IMR-90 (cell line): ENCODE measurements at regions not wholly inside any gene's neighbourhood (a gene's known extent, or its start where the extent isn't known, plus 50 kb on each side); places are given as distances from the start of the nearest gene placed in this dataset.

ENCODE experiments used
- ATAC-seq: fragments of 200-7000 bp; cut with Tn5 transposase; 2 replicates; pipeline ENCODE4 v1.9.1; 2020; ENCODE audit warnings: low read depth, mild to moderate bottlenecking, moderate library complexity
- BruUV-seq: library from RNA; stranded (reverse); fragments of 400-500 nt; replicated peaks from 2 replicates; lab custom pipeline; 2021; lab: Mats Ljungman, UMichigan
- CTCF ChIA-PET: fragments of 300-600 bp; formaldehyde crosslinking; extraction: SDS; loops from one replicate; lab custom pipeline; 2021; ENCODE audit warnings: antibody characterized with exemption; lab: Yijun Ruan, JAX
- POLR2A ChIA-PET: fragments of 300-600 bp; sonication (Branson Sonifier 250); formaldehyde crosslinking; loops from one replicate; lab custom pipeline; 2022; ENCODE audit warnings: antibody characterized with exemption; ENCODE audit not compliant: unreplicated experiment; lab: Charles Lee
- DNase-seq: peaks from one replicate; pipeline ENCODE4 v3.0.0; 2013
- H2AFZ ChIP-seq: replicated peaks from 2 replicates; pipeline ENCODE3; 2013; ENCODE audit warnings: low read length, mild to moderate bottlenecking; ENCODE audit not compliant: poor library complexity
- H2AK5ac ChIP-seq: 2 replicates; pipeline ENCODE4 v1.6.1; 2013; ENCODE audit warnings: low read depth, low read length, inconsistent platforms
- H2AK9ac ChIP-seq: replicated peaks from 2 replicates; pipeline ENCODE3; 2013; ENCODE audit warnings: mild to moderate bottlenecking, low read depth, low read length, moderate library complexity; ENCODE audit not compliant: poor library complexity
- H2BK120ac ChIP-seq: 2 replicates; pipeline ENCODE4 v1.6.1; 2013; ENCODE audit warnings: low read depth, low read length, inconsistent platforms
- H2BK15ac ChIP-seq: 3 replicates; pipeline ENCODE4 v1.6.1; 2013; ENCODE audit warnings: low read depth, low read length, inconsistent platforms
- H2BK20ac ChIP-seq: 2 replicates; pipeline ENCODE4 v1.6.1; 2013; ENCODE audit warnings: low read depth, mild to moderate bottlenecking, inconsistent platforms, low read length, moderate library complexity
- H2BK5ac ChIP-seq: 2 replicates; pipeline ENCODE4 v1.6.1; 2013; ENCODE audit warnings: mild to moderate bottlenecking, low read depth, low read length, inconsistent platforms; ENCODE audit not compliant: poor library complexity, severe bottlenecking
- H3K14ac ChIP-seq: replicated peaks from 2 replicates; pipeline ENCODE4 v1.6.1; 2013; ENCODE audit warnings: low read depth, low read length, inconsistent platforms
- H3K18ac ChIP-seq: 2 replicates; pipeline ENCODE4 v1.6.1; 2013; ENCODE audit warnings: low read depth, low read length, control low read depth
- H3K23ac ChIP-seq: 2 replicates; pipeline ENCODE4 v1.6.1; 2013; ENCODE audit warnings: low read depth, low read length, inconsistent platforms
- H3K27ac ChIP-seq: 2 replicates; pipeline ENCODE4 v1.5.1; 2013; ENCODE audit warnings: mild to moderate bottlenecking, control low read depth, low read length; ENCODE audit not compliant: insufficient read depth
- H3K27me3 ChIP-seq: 2 replicates; pipeline ENCODE4 v1.6.1; 2013; ENCODE audit warnings: low read length; ENCODE audit not compliant: control insufficient read depth, insufficient read depth
- H3K36me3 ChIP-seq: 2 replicates; pipeline ENCODE4 v1.6.1; 2013; ENCODE audit warnings: low read length, mixed read lengths; ENCODE audit not compliant: control insufficient read depth, insufficient read depth
- H3K4ac ChIP-seq: 2 replicates; pipeline ENCODE4 v1.6.1; 2013; ENCODE audit warnings: low read depth, low read length, inconsistent platforms
- H3K4me1 ChIP-seq: 2 replicates; pipeline ENCODE4 v1.6.1; 2013; ENCODE audit warnings: low read length, mixed read lengths; ENCODE audit not compliant: control insufficient read depth, insufficient read depth
- H3K4me2 ChIP-seq: 2 replicates; pipeline ENCODE4 v1.6.1; 2013; ENCODE audit warnings: low read depth, mild to moderate bottlenecking, control low read depth, low read length, moderate library complexity
- H3K4me3 ChIP-seq: 2 replicates; pipeline ENCODE4 v1.5.1; 2013; ENCODE audit warnings: low read depth, mild to moderate bottlenecking, control low read depth, low read length, moderate library complexity; ENCODE audit not compliant: insufficient read depth
- H3K56ac ChIP-seq: 2 replicates; pipeline ENCODE4 v1.6.1; 2013; ENCODE audit warnings: low read length, inconsistent platforms; ENCODE audit not compliant: insufficient read depth; ENCODE audit errors: extremely low read depth
- H3K79me1 ChIP-seq, 2 experiments: 2 replicates each; pipeline ENCODE4 v1.6.1; 2013; ENCODE audit warnings: low read length in 2 of 2, inconsistent platforms in 1 of 2, low read depth in 1 of 2
- H3K9ac ChIP-seq: 2 replicates; pipeline ENCODE4 v1.6.1; 2013; ENCODE audit warnings: low read depth, low read length, control low read depth
- H3K9me1 ChIP-seq: 2 replicates; pipeline ENCODE4 v1.6.1; 2013; ENCODE audit warnings: low read length, inconsistent platforms; ENCODE audit not compliant: insufficient read depth
- H3K9me3 ChIP-seq: 2 replicates; pipeline ENCODE4 v1.6.1; 2013; ENCODE audit warnings: low read length; ENCODE audit not compliant: control insufficient read depth, insufficient read depth
- H4K20me1 ChIP-seq: 2 replicates; pipeline ENCODE4 v1.6.1; 2013; ENCODE audit warnings: low read length, inconsistent platforms; ENCODE audit not compliant: insufficient read depth
- H4K5ac ChIP-seq: 2 replicates; pipeline ENCODE4 v1.6.1; 2013; ENCODE audit warnings: mild to moderate bottlenecking, low read depth, low read length, control low read depth
- H4K8ac ChIP-seq, 2 experiments: 2 replicates each; pipeline ENCODE4 v1.6.1; 2013; ENCODE audit warnings: low read depth in 2 of 2, low read length in 2 of 2, control low read depth in 1 of 2, inconsistent platforms in 1 of 2
- H4K91ac ChIP-seq: 2 replicates; pipeline ENCODE4 v1.6.1; 2013; ENCODE audit warnings: low read depth, low read length, inconsistent platforms; ENCODE audit not compliant: insufficient read depth
- BHLHE40 ChIP-seq: fragments of 150-350 bp; IDR thresholded peaks from 2 replicates; pipeline ENCODE4 v1.6.1; 2016; ENCODE audit warnings: mild to moderate bottlenecking, low read depth, low read length
- CEBPB ChIP-seq: IDR thresholded peaks from 2 replicates; pipeline ENCODE4 v1.6.1; 2012; ENCODE audit warnings: low read depth, low read length, improper control_type of control experiment
- CHD1 ChIP-seq: IDR thresholded peaks from 2 replicates; pipeline ENCODE4 v1.6.1; 2012; ENCODE audit warnings: low read depth, low read length, improper control_type of control experiment
- FOS ChIP-seq: fragments of 150-350 bp; IDR thresholded peaks from 2 replicates; pipeline ENCODE4 v1.6.1; 2016; ENCODE audit warnings: low read depth, low read length
- MAFK ChIP-seq: IDR thresholded peaks from 2 replicates; pipeline ENCODE4 v1.6.1; 2012; ENCODE audit warnings: low read depth, low read length, improper control_type of control experiment
- MAZ ChIP-seq: IDR thresholded peaks from 2 replicates; pipeline ENCODE4 v1.6.1; 2012; ENCODE audit warnings: low read depth, mild to moderate bottlenecking, low read length, improper control_type of control experiment, moderate library complexity, borderline replicate concordance
- MXI1 ChIP-seq: IDR thresholded peaks from 2 replicates; pipeline ENCODE4 v1.6.1; 2012; ENCODE audit warnings: low read depth, mild to moderate bottlenecking, low read length, moderate library complexity, borderline replicate concordance
- NFE2L2 ChIP-seq: fragments of 150-350 bp; IDR thresholded peaks from 2 replicates; pipeline ENCODE4 v1.6.1; 2016; ENCODE audit warnings: low read depth, mild to moderate bottlenecking, low read length
- POLR2A ChIP-seq: IDR thresholded peaks from 2 replicates; pipeline ENCODE4 v1.6.1; 2012; ENCODE audit warnings: mild to moderate bottlenecking, low read depth, low read length
- RAD21 ChIP-seq: IDR thresholded peaks from 2 replicates; pipeline ENCODE4 v1.6.1; 2012; ENCODE audit warnings: low read length, improper control_type of control experiment
- RCOR1 ChIP-seq: IDR thresholded peaks from 2 replicates; pipeline ENCODE4 v1.6.1; 2012; ENCODE audit warnings: mild to moderate bottlenecking, low read length, improper control_type of control experiment; ENCODE audit not compliant: insufficient replicate concordance
- RFX5 ChIP-seq: IDR thresholded peaks from 2 replicates; pipeline ENCODE4 v1.8.0; 2012; ENCODE audit warnings: low read depth, mild to moderate bottlenecking, low read length, moderate library complexity
- SMC3 ChIP-seq: fragments of 150-350 bp; IDR thresholded peaks from 2 replicates; pipeline ENCODE4 v1.6.1; 2016; ENCODE audit warnings: low read depth, mild to moderate bottlenecking, antibody characterized with exemption, low read length, moderate library complexity
- WGBS, 2 experiments: methylation state at CpG; one replicate each; pipeline versions ENCODE4 v1.1.5 to v1.1.7; 2013; ENCODE audit warnings: missing lambda C conversion rate in 2 of 2; ENCODE audit not compliant: insufficient read length in 1 of 2; ENCODE audit errors: extremely low coverage in 2 of 2; 5-methylcytosine and 5-hydroxymethylcytosine counted together
- dilution Hi-C: fragments of 300-500 bp; cut with HindIII; formaldehyde crosslinking; loops from one replicate; pipeline ENCODE4 v1.14.3; 2018; ENCODE audit warnings: low sequenced_read_pairs; ENCODE audit not compliant: unreplicated experiment
- in situ Hi-C: fragments of 300-500 bp; cut with MboI; formaldehyde crosslinking; loops from 3 replicates; pipeline ENCODE4 v1.14.3; 2019; ENCODE audit warnings: low sequenced_read_pairs, inconsistent platforms, mixed read lengths
- intact Hi-C: fragments of 100-400 bp; cut with micrococcal nuclease; formaldehyde crosslinking; loops from 2 replicates; pipeline ENCODE4 v1.10.0; 2022
- TF ChIP-seq, protein P1 (sequence below): fragments of 150-350 bp; IDR thresholded peaks from 2 replicates; pipeline ENCODE4 v1.6.1; 2016; ENCODE audit warnings: low read depth, mild to moderate bottlenecking, low read length, moderate library complexity, borderline replicate concordance
- TF ChIP-seq, protein P2 (sequence below): fragments of 150-350 bp; IDR thresholded peaks from 2 replicates; pipeline ENCODE4 v1.6.1; 2017; ENCODE audit warnings: mild to moderate bottlenecking, antibody characterized with exemption, low read length, low read depth
- TF ChIP-seq, protein P3 (sequence below): conservative IDR thresholded peaks from 2 replicates; pipeline ENCODE4 v1.5.1; 2012; ENCODE audit warnings: mild to moderate bottlenecking, low read depth, low read length, improper control_type of control experiment

DNA sequence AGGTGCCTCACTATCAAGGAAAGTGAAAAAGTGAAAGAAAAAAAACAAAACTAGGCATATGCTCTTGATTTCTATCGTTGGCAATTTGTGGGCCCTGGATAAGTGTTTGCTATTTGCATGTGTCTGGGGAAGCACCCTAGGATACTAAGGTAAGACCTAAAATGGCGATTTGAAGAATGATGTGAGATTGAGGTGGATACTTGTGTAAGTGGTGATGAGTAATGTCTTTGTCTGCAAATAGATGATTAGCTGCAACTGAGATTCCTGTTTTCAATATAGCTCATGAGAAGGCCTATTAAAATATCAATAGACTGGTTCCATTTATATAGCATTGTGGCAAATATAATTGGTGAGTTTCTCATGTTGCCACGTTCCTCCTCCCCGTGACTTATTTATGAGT, 261.7 kb downstream of the NEDD1 start:
- TF ChIP-seq RCOR1, result no peak
- no peak for TF ChIP-seq RFX5
- TF ChIP-seq, protein P1, sequence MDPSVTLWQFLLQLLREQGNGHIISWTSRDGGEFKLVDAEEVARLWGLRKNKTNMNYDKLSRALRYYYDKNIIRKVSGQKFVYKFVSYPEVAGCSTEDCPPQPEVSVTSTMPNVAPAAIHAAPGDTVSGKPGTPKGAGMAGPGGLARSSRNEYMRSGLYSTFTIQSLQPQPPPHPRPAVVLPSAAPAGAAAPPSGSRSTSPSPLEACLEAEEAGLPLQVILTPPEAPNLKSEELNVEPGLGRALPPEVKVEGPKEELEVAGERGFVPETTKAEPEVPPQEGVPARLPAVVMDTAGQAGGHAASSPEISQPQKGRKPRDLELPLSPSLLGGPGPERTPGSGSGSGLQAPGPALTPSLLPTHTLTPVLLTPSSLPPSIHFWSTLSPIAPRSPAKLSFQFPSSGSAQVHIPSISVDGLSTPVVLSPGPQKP, result no peak
- TF ChIP-seq MXI1, result no peak
- no peak for TF ChIP-seq MAZ
- no peak for TF ChIP-seq FOS
- no peak for TF ChIP-seq RAD21
- TF ChIP-seq MAFK, result no peak
- TF ChIP-seq SMC3, result no peak
- TF ChIP-seq, protein P2, sequence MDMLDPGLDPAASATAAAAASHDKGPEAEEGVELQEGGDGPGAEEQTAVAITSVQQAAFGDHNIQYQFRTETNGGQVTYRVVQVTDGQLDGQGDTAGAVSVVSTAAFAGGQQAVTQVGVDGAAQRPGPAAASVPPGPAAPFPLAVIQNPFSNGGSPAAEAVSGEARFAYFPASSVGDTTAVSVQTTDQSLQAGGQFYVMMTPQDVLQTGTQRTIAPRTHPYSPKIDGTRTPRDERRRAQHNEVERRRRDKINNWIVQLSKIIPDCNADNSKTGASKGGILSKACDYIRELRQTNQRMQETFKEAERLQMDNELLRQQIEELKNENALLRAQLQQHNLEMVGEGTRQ, result no peak
- no peak for TF ChIP-seq POLR2A
- TF ChIP-seq, protein P3, sequence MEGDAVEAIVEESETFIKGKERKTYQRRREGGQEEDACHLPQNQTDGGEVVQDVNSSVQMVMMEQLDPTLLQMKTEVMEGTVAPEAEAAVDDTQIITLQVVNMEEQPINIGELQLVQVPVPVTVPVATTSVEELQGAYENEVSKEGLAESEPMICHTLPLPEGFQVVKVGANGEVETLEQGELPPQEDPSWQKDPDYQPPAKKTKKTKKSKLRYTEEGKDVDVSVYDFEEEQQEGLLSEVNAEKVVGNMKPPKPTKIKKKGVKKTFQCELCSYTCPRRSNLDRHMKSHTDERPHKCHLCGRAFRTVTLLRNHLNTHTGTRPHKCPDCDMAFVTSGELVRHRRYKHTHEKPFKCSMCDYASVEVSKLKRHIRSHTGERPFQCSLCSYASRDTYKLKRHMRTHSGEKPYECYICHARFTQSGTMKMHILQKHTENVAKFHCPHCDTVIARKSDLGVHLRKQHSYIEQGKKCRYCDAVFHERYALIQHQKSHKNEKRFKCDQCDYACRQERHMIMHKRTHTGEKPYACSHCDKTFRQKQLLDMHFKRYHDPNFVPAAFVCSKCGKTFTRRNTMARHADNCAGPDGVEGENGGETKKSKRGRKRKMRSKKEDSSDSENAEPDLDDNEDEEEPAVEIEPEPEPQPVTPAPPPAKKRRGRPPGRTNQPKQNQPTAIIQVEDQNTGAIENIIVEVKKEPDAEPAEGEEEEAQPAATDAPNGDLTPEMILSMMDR, result no peak
- TF ChIP-seq NFE2L2, result no peak
- TF ChIP-seq CHD1, result no peak
- no peak for TF ChIP-seq CEBPB
- TF ChIP-seq BHLHE40, result no peak
- Histone ChIP-seq H3K4ac (no peak overlapping the region), H3K56ac (no peak overlapping the region), H4K91ac (no peak overlapping the region), H3K9ac (no peak overlapping the region), H2AFZ (no peak overlapping the region), H4K5ac (no peak overlapping the region), H2BK120ac (no peak overlapping the region), H4K20me1 (no peaks in the 10 kb centered on the region), H3K36me3 (no peaks in the 10 kb centered on the region), H3K79me1 (no peaks in the 10 kb centered on the region), H3K9me1 (no peaks in the 10 kb centered on the region), H3K4me2 (no peak overlapping the region), H2AK5ac (no peak overlapping the region), H3K18ac (no peak overlapping the region), H3K27me3 (no peaks in the 10 kb centered on the region), H3K14ac (no peak overlapping the region), H3K27ac (no peak overlapping the region), H3K9me3 (peaks cover 4% of the 10 kb centered on the region), H4K8ac (no peak overlapping the region), H2BK5ac (no peak overlapping the region), H2BK20ac (no peak overlapping the region), H2AK9ac (no peak overlapping the region), H3K4me1 (no peaks in the 10 kb centered on the region), H3K4me3 (no peak overlapping the region), H2BK15ac (no peak overlapping the region), H3K23ac (no peak overlapping the region)
- dilution Hi-C loops, result no loop called here
- in situ Hi-C loops, result no loop called here
- no TSS peak for BruUV-seq
- DNase-seq, result no peak
- POLR2A ChIA-PET, result no interaction called here
- intact Hi-C loops, result no loop called here
- ATAC-seq, result no peak
- CTCF ChIA-PET, result no interaction called here
- 0% methylated on average over 1 of the region's 4 CpGs; no CpG with 5 or more reads in 1 of the 2 experiments for WGBS, 2 experiments
